ENCODE measurements at regions not wholly inside any gene's neighbourhood (a gene's known extent, or its start where the extent isn't known, plus 50 kb on each side); places are given as distances from the start of the nearest gene placed in this dataset.
"Not testable (repeated sequence)": the region's sequence is repeated elsewhere in the genome, so short reads cannot be mapped to it uniquely, and the experiment has no call there.

- no peak for DNase-seq
Measured at GRCh38 chr2:209086761-209087160, 337.1 kb upstream of the MAP2 start.

GRCh38 chr2:209091056-209091455 lies 332.8 kb upstream of the MAP2 start:
- DNase-seq = no peak

GRCh38 chr2:209094221-209094620 lies 329.6 kb upstream of the MAP2 start:
- no peak for DNase-seq

GRCh38 chr2:209095432-209095831 lies 328.4 kb upstream of the MAP2 start:
- DNase-seq = no peak

- DNase-seq = no peak
Measured at GRCh38 chr2:209097168-209097567, 326.7 kb upstream of the MAP2 start.

- no peak for DNase-seq
Measured at GRCh38 chr2:209102319-209102718, 321.5 kb upstream of the MAP2 start.

- no peak for DNase-seq
Measured at GRCh38 chr2:209113026-209113425, 310.8 kb upstream of the MAP2 start.

- no peak for DNase-seq
Measured at GRCh38 chr2:209114588-209115240, 309.1 kb upstream of the MAP2 start.

- no peak for DNase-seq
Measured at GRCh38 chr2:209121691-209122090, 302.2 kb upstream of the MAP2 start.

GRCh38 chr2:209125291-209125690 lies 298.6 kb upstream of the MAP2 start:
- no peak for DNase-seq

- DNase-seq = no peak
Measured at GRCh38 chr2:209138079-209138478, 285.8 kb upstream of the MAP2 start.

- no peak for DNase-seq
Measured at GRCh38 chr2:209141142-209141541, 282.7 kb upstream of the MAP2 start.

- no peak for DNase-seq
Measured at GRCh38 chr2:209141818-209142217, 282.0 kb upstream of the MAP2 start.

GRCh38 chr2:209145220-209145691 lies 278.6 kb upstream of the MAP2 start:
- DNase-seq = not testable (repeated sequence)

GRCh38 chr2:209145941-209146681 lies 277.7 kb upstream of the MAP2 start:
- no peak for DNase-seq

- DNase-seq = no peak
Measured at GRCh38 chr2:209146682-209147320, 277.0 kb upstream of the MAP2 start.

- DNase-seq = no peak
Measured at GRCh38 chr2:209147981-209148380, 275.9 kb upstream of the MAP2 start.

- DNase-seq = no peak
Measured at GRCh38 chr2:209160800-209161588, 262.9 kb upstream of the MAP2 start.

- no peak for DNase-seq
Measured at GRCh38 chr2:209162129-209162528, 261.7 kb upstream of the MAP2 start.

GRCh38 chr2:209181984-209182383 lies 241.9 kb upstream of the MAP2 start:
- no peak for DNase-seq

GRCh38 chr2:209186886-209187285 lies 237.0 kb upstream of the MAP2 start:
- DNase-seq = not testable (repeated sequence)

- no peak for DNase-seq
Measured at GRCh38 chr2:209189893-209190292, 234.0 kb upstream of the MAP2 start.

GRCh38 chr2:209191139-209191538 lies 232.7 kb upstream of the MAP2 start:
- DNase-seq = no peak

Measured in NCI-H1436 treated with DMSO at 0.1 percent for 48 hours (cell line).